GM12865 (cell line): ENCODE measurements at regions not wholly inside any gene's neighbourhood (a gene's known extent, or its start where the extent isn't known, plus 50 kb on each side); places are given as distances from the start of the nearest gene placed in this dataset.
A peak's percentile ranks its signal among the peaks of the same experiment; 100 is the strongest.

ENCODE experiments used
- DNase-seq: peaks from one replicate; pipeline ENCODE4 v3.0.0; 2010; ENCODE audit warnings: low read depth
- H3K4me3 ChIP-seq: 2 replicates; pipeline ENCODE4 v1.5.1; 2011; ENCODE audit warnings: mild to moderate bottlenecking, low read depth, low read length, control low read depth
- CTCF ChIP-seq: IDR thresholded peaks from 2 replicates; pipeline ENCODE4 v1.5.1; 2011; ENCODE audit warnings: low read length, control low read depth, low read depth, inconsistent platforms; ENCODE audit not compliant: insufficient read depth; ENCODE audit errors: missing control alignments

DNA sequence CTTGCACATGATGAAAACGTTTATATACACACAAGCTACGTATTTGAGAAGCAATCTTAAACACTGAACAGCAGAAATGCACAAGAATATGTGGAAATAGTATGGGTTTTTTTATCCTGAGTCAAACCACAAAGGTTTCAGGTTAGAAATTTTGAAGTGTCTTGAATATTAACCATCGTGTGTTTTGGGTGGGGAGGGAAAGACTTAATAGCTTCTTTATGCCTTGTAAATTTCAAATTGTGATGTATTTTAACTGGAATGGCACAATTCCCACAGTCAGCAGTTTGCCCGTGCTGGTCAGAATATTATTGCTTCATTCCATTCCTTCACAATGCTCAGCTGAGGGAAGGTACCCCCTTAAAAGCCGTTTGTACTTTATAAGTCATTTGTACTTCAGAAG is 67.4 kb upstream of the WDR1 start:
- no peak overlapping the region for H3K4me3 ChIP-seq
- DNase-seq, result no peak
- no peak for TF ChIP-seq CTCF

DNA sequence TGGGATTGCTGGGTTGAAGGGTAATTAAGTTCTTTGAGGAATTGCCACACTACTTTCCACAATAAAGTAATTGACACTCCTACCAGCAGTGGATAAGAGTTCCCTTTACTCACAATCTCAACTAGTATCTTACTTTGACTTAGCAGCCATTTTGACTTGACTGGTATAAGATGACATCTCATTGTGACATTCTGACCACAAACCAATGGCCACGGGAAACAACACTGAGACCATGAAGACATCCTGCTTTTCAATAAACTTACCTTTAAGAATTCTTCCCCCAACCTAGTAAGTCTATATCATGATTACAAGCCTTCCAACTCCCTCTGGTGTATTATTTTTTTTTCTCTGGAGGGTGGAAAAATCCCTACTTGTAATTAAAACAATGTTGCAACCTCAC is 66.9 kb upstream of the WDR1 start:
- TF ChIP-seq CTCF, result no peak
- DNase-seq, result peak; percentile 14
- no peak overlapping the region for H3K4me3 ChIP-seq

- H3K4me3 ChIP-seq, result no peak overlapping the region
- TF ChIP-seq CTCF, result no peak
- DNase-seq, result no peak
These were observed 66.1 kb upstream of the WDR1 start for GRCh38 chr4:10182446-10183424.

GRCh38 chr4:10181745-10182445 is 65.3 kb upstream of the WDR1 start:
- no peak for DNase-seq
- TF ChIP-seq CTCF, result no peak
- no peak overlapping the region for H3K4me3 ChIP-seq

GRCh38 chr4:10180927-10181744 is 64.5 kb upstream of the WDR1 start:
- peak; percentile 49 for DNase-seq
- no peak for TF ChIP-seq CTCF
- no peak overlapping the region for H3K4me3 ChIP-seq

DNA sequence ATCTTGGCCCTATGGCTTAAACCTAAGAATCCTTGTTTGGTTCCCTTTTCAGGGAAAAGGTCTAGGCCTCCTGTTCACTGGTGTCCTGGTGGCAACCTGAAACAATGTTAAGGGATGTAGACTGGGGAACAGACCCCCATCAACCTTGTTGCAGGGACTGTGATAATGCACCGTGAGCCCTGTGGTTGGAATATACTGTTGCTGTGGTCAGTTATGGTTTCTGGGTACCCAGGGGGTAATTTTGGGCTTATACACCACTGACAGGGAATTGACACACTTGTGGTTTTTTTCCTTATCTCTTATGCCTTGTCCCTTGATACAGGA is 64.0 kb upstream of the WDR1 start:
- H3K4me3 ChIP-seq, result no peak overlapping the region
- no peak for DNase-seq
- TF ChIP-seq CTCF, result no peak
